ENCODE measurements at regions not wholly inside any gene's neighbourhood (a gene's known extent, or its start where the extent isn't known, plus 50 kb on each side); places are given as distances from the start of the nearest gene placed in this dataset.

DNA sequence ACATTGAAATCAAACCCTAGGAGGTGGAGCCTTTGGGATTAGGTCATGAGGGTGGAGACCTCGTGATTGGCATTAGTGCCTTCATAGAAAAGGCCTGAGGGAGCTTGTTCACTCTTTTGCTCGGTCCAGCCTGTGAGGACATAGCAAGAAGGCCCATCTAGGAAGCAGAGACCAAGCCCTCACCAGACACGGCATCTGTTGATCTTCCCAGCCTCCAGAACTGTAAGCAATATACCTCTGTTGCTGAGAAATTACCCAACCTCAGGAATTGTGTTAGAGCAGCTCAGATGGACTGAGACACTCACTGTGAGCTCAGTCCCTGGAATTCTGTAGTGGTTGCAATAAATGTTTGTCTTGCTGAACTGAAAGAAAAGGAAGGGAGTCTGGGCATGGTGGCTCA lies 116.2 kb upstream of the MAP1LC3B2 start:
- Histone ChIP-seq H3K23me2 (ENCODE audit: insufficient read length, low read depth, low read length, poor library complexity, severe bottlenecking) (no peaks in the 10 kb centered on the region), H3K4me1 (ENCODE audit: insufficient read depth, low read length) (no peaks in the 10 kb centered on the region), H2BK120ac (ENCODE audit: low read depth, low read length, poor library complexity, severe bottlenecking) (no peak overlapping the region), H3K9me3 (ENCODE audit: control insufficient read depth, low read depth, low read length) (no peaks in the 10 kb centered on the region), H3K23ac (ENCODE audit: insufficient read length, low read depth, low read length) (no peak overlapping the region), H2BK12ac (ENCODE audit: insufficient read length, low read depth, low read length) (no peak overlapping the region), H3K79me2 (ENCODE audit: insufficient read depth, low read length) (no peaks in the 10 kb centered on the region), H2AK5ac (ENCODE audit: insufficient read length, low read length) (no peak overlapping the region), H4K91ac (ENCODE audit: insufficient read length, low read depth, low read length) (no peak overlapping the region), H2BK15ac (ENCODE audit: low read depth, low read length) (no peak overlapping the region), H3K4ac (ENCODE audit: low read depth, low read length) (no peak overlapping the region), H3K56ac (ENCODE audit: insufficient read length, low read depth, low read length) (no peak overlapping the region), H2BK5ac (ENCODE audit: insufficient read length, low read length) (no peak overlapping the region), H4K8ac (replicated peaks; ENCODE audit: insufficient read length, low read depth, low read length) (no peak overlapping the region), H4K5ac (ENCODE audit: insufficient read length, low read depth, low read length) (no peak overlapping the region), H3K27ac (ENCODE audit: insufficient read length, low read depth, low read length) (no peak overlapping the region), H3K27me3 (ENCODE audit: insufficient read depth, low read length) (no peaks in the 10 kb centered on the region), H2BK20ac (ENCODE audit: low read depth, low read length, poor library complexity, severe bottlenecking) (no peak overlapping the region), H3K9ac (ENCODE audit: extremely low read depth, insufficient read length, low read length) (no peak overlapping the region), H3K18ac (ENCODE audit: insufficient read length, low read depth, low read length) (no peak overlapping the region), H3T11ph (ENCODE audit: low read length) (no peak overlapping the region), H4K20me1 (ENCODE audit: control insufficient read depth, insufficient read depth, insufficient read length) (no peaks in the 10 kb centered on the region), H3K79me1 (ENCODE audit: insufficient read depth, low read depth, low read length, poor library complexity, severe bottlenecking) (no peaks in the 10 kb centered on the region), H3K14ac (ENCODE audit: insufficient read depth, low read length) (no peak overlapping the region), H2AFZ (ENCODE audit: low read length) (no peak overlapping the region), H3K4me2 (ENCODE audit: insufficient read depth, insufficient read length, low read length) (no peak overlapping the region)
- Mint-ChIP-seq H3K9me3 (no peaks in the 10 kb centered on the region), H3K4me3 (no peak overlapping the region), H3K36me3 (ENCODE audit: insufficient read depth in 1 of 3, low read depth in 3 of 3) (no peaks in the 10 kb centered on the region), H3K4me1 (peaks cover 10 to 20% of the 10 kb centered on the region in 2 experiments), H3K27me3 (ENCODE audit: low read depth) (no peaks in the 10 kb centered on the region; the same call in 1 of the 2 replicates), H3K27ac (no peak overlapping the region)
- DNase-seq = no peak
- TF ChIP-seq, protein P1, sequence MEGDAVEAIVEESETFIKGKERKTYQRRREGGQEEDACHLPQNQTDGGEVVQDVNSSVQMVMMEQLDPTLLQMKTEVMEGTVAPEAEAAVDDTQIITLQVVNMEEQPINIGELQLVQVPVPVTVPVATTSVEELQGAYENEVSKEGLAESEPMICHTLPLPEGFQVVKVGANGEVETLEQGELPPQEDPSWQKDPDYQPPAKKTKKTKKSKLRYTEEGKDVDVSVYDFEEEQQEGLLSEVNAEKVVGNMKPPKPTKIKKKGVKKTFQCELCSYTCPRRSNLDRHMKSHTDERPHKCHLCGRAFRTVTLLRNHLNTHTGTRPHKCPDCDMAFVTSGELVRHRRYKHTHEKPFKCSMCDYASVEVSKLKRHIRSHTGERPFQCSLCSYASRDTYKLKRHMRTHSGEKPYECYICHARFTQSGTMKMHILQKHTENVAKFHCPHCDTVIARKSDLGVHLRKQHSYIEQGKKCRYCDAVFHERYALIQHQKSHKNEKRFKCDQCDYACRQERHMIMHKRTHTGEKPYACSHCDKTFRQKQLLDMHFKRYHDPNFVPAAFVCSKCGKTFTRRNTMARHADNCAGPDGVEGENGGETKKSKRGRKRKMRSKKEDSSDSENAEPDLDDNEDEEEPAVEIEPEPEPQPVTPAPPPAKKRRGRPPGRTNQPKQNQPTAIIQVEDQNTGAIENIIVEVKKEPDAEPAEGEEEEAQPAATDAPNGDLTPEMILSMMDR (conservative IDR thresholded peaks at IDR 0.05) = no peak
- no CpG with 5 or more reads among the region's 3 CpGs for WGBS (ENCODE audit: extremely low coverage, insufficient read length, low lambda C conversion rate)
